ENCODE measurements at regions not wholly inside any gene's neighbourhood (a gene's known extent, or its start where the extent isn't known, plus 50 kb on each side); places are given as distances from the start of the nearest gene placed in this dataset.

GRCh38 chr15:60214201-60214600 is 183.6 kb downstream of the ANXA2 start:
- Mint-ChIP-seq H3K27ac (ENCODE audit: unreplicated experiment) (no peak overlapping the region), H3K4me3 (ENCODE audit: unreplicated experiment) (no peak overlapping the region), H3K9me3 (ENCODE audit: unreplicated experiment) (no peaks in the 10 kb centered on the region), H3K36me3 (ENCODE audit: unreplicated experiment) (no peaks in the 10 kb centered on the region), H3K4me1 (ENCODE audit: unreplicated experiment) (no peaks in the 10 kb centered on the region), H3K27me3 (ENCODE audit: unreplicated experiment) (peaks cover 6% of the 10 kb centered on the region)
- DNase-seq (ENCODE audit: extremely low spot score, unreplicated experiment), result no peak
- TF ChIP-seq, protein P1, sequence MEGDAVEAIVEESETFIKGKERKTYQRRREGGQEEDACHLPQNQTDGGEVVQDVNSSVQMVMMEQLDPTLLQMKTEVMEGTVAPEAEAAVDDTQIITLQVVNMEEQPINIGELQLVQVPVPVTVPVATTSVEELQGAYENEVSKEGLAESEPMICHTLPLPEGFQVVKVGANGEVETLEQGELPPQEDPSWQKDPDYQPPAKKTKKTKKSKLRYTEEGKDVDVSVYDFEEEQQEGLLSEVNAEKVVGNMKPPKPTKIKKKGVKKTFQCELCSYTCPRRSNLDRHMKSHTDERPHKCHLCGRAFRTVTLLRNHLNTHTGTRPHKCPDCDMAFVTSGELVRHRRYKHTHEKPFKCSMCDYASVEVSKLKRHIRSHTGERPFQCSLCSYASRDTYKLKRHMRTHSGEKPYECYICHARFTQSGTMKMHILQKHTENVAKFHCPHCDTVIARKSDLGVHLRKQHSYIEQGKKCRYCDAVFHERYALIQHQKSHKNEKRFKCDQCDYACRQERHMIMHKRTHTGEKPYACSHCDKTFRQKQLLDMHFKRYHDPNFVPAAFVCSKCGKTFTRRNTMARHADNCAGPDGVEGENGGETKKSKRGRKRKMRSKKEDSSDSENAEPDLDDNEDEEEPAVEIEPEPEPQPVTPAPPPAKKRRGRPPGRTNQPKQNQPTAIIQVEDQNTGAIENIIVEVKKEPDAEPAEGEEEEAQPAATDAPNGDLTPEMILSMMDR (IDR thresholded peaks at IDR 0.05), result no peak

DNA sequence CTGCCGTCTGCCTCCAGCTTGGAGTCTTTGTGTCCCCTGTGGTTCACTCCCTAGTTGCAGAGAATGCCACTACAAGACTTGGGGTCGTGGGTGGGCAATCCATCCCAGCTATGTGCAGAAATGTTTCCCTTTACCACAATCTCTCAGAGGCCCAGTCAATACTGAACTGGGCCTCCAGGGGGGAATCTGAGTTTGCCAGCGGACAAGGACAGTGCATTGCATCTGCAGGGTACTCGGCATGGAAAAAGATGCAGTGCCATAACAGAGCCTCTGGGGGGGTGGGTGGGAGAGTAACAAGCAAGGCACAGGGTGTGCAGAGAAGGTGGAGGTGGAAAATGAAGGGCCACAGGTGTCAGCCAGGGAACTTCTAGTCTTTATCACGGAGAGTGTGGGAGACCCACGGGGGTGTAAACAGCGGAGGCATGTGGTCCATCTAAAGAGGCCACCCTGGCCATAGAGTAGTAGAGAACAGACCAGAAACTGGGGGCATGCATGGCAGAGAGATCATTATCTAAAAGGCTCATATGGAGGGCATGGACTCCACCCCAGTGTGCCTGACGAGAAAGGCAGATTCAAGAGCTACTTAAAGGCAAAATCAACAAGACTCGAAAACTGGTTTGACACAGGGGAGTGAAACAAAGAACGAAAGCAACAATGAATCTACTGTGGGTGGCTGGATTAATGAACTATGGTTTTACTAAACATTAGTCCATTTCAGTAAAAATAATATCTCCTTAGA is 182.4 kb downstream of the ANXA2 start:
- H3K9me3 Mint-ChIP-seq (ENCODE audit: unreplicated experiment), result no peaks in the 10 kb centered on the region

GRCh38 chr15:60217161-60217560 is 180.6 kb downstream of the ANXA2 start:
- Mint-ChIP-seq H3K27ac (ENCODE audit: unreplicated experiment) (no peak overlapping the region), H3K4me3 (ENCODE audit: unreplicated experiment) (no peak overlapping the region), H3K4me1 (ENCODE audit: unreplicated experiment) (no peaks in the 10 kb centered on the region), H3K27me3 (ENCODE audit: unreplicated experiment) (peaks cover 16% of the 10 kb centered on the region), H3K9me3 (ENCODE audit: unreplicated experiment) (no peaks in the 10 kb centered on the region), H3K36me3 (ENCODE audit: unreplicated experiment) (no peaks in the 10 kb centered on the region)
- no peak for DNase-seq (ENCODE audit: extremely low spot score, unreplicated experiment)
- TF ChIP-seq, protein P1 (IDR thresholded peaks at IDR 0.05), result no peak

More for the DNA sequence above, 182.4 kb downstream of the ANXA2 start:
- Mint-ChIP-seq H3K36me3 (ENCODE audit: unreplicated experiment) (no peaks in the 10 kb centered on the region), H3K4me3 (ENCODE audit: unreplicated experiment) (no peak overlapping the region), H3K4me1 (ENCODE audit: unreplicated experiment) (no peaks in the 10 kb centered on the region), H3K27me3 (ENCODE audit: unreplicated experiment) (peaks cover 12% of the 10 kb centered on the region), H3K27ac (ENCODE audit: unreplicated experiment) (no peak overlapping the region)
- TF ChIP-seq, protein P1 (IDR thresholded peaks at IDR 0.05), result no peak
- DNase-seq (ENCODE audit: extremely low spot score, unreplicated experiment), result no peak

DNA sequence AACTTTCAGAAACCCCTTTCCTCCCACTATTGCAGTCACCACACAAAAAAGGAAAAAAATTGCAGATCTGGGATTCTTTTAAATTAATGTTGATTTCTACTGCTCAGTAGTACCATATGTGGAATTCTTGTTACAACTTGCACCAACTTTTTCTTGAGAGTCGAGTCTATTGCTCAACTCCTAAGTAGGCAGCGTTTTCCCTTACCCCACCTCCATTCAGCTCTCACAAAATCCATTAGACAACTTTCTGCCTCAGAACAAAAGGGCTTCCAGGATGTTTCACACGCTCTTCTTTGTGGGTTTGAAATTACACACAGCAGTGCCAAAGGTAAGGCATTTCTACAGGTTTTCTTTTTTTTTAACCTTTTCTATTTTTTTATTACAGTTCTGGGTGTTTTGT is 179.5 kb downstream of the ANXA2 start:
- Mint-ChIP-seq H3K36me3 (ENCODE audit: unreplicated experiment) (no peaks in the 10 kb centered on the region), H3K4me3 (ENCODE audit: unreplicated experiment) (no peak overlapping the region), H3K27ac (ENCODE audit: unreplicated experiment) (no peak overlapping the region), H3K9me3 (ENCODE audit: unreplicated experiment) (no peaks in the 10 kb centered on the region), H3K4me1 (ENCODE audit: unreplicated experiment) (no peaks in the 10 kb centered on the region), H3K27me3 (ENCODE audit: unreplicated experiment) (peaks cover 23% of the 10 kb centered on the region)
- TF ChIP-seq, protein P1 (IDR thresholded peaks at IDR 0.05), result no peak
- DNase-seq (ENCODE audit: extremely low spot score, unreplicated experiment), result no peak

GRCh38 chr15:60219866-60220265 is 177.9 kb downstream of the ANXA2 start:
- peaks cover 30% of the 10 kb centered on the region for H3K27me3 Mint-ChIP-seq (ENCODE audit: unreplicated experiment)
- no peak for DNase-seq (ENCODE audit: extremely low spot score, unreplicated experiment)
- no peak overlapping the region for H3K4me3 Mint-ChIP-seq (ENCODE audit: unreplicated experiment)
- no peaks in the 10 kb centered on the region for H3K9me3 Mint-ChIP-seq (ENCODE audit: unreplicated experiment)
- H3K4me1 Mint-ChIP-seq (ENCODE audit: unreplicated experiment), result no peaks in the 10 kb centered on the region
- TF ChIP-seq, protein P1 (IDR thresholded peaks at IDR 0.05), result no peak
- no peak overlapping the region for H3K27ac Mint-ChIP-seq (ENCODE audit: unreplicated experiment)
- H3K36me3 Mint-ChIP-seq (ENCODE audit: unreplicated experiment), result no peaks in the 10 kb centered on the region

All from osteocyte (in vitro differentiated cells).